Progenitor cell of endocrine pancreas (in vitro differentiated cells): ENCODE measurements at regions not wholly inside any gene's neighbourhood (a gene's known extent, or its start where the extent isn't known, plus 50 kb on each side); places are given as distances from the start of the nearest gene placed in this dataset.

ENCODE experiments used
- DNase-seq: peaks from one replicate; pipeline ENCODE4 v3.0.0; 2021; ENCODE audit warnings: low spot score; ENCODE audit not compliant: unreplicated experiment
- H3K27ac Mint-ChIP-seq: 2 replicates; pipeline ENCODE4 v1.8.0; 2021; ENCODE audit warnings: mild to moderate bottlenecking, moderate library complexity, mixed read lengths
- H3K27me3 Mint-ChIP-seq: 2 replicates; pipeline ENCODE4 v1.8.0; 2021; ENCODE audit warnings: mixed read lengths
- H3K36me3 Mint-ChIP-seq: 2 replicates; pipeline ENCODE4 v1.8.0; 2022; ENCODE audit warnings: mixed read lengths; ENCODE audit not compliant: insufficient read depth
- H3K4me1 Mint-ChIP-seq: 2 replicates; pipeline ENCODE4 v1.8.0; 2021; ENCODE audit warnings: low read depth, mixed read lengths
- H3K4me3 Mint-ChIP-seq: 2 replicates; pipeline ENCODE4 v1.8.0; 2021; ENCODE audit warnings: low read depth, mild to moderate bottlenecking, moderate library complexity, mixed read lengths
- H3K9me3 Mint-ChIP-seq: 2 replicates; pipeline ENCODE4 v1.8.0; 2021; ENCODE audit warnings: low read depth, mixed read lengths
- TF ChIP-seq, protein P1 (sequence below): fragments of 200-600 bp; sonication (generic); IDR thresholded peaks from one replicate; pipeline ENCODE4 v1.5.0; 2021; ENCODE audit warnings: antibody characterized with exemption, mild to moderate bottlenecking; ENCODE audit not compliant: unreplicated experiment

DNA sequence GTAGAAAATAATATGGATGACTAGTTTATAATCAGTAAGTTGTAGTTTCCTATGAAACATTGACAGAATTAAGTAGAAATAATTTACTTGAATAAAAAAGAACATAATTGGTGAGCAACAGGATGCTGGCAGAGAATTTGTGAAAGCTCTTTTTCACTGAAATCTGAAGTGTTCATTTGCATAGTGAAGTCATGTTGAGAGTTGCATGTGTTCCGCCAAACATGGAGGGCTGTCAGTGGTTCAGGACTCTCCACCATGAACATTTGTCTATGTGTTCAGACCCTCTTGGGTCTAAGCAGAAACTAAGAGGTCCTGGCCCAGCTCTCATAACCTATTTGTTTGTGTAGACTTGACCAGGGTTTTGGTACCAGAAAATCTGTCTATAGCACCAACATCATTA lies 182.5 kb upstream of the LINC00305 start:
- no peaks in the 10 kb centered on the region for H3K36me3 Mint-ChIP-seq
- peaks cover 2% of the 10 kb centered on the region for H3K9me3 Mint-ChIP-seq
- H3K27me3 Mint-ChIP-seq, result no peaks in the 10 kb centered on the region
- peaks cover 10% of the 10 kb centered on the region for H3K4me1 Mint-ChIP-seq
- no peak overlapping the region for H3K27ac Mint-ChIP-seq
- TF ChIP-seq, protein P1, sequence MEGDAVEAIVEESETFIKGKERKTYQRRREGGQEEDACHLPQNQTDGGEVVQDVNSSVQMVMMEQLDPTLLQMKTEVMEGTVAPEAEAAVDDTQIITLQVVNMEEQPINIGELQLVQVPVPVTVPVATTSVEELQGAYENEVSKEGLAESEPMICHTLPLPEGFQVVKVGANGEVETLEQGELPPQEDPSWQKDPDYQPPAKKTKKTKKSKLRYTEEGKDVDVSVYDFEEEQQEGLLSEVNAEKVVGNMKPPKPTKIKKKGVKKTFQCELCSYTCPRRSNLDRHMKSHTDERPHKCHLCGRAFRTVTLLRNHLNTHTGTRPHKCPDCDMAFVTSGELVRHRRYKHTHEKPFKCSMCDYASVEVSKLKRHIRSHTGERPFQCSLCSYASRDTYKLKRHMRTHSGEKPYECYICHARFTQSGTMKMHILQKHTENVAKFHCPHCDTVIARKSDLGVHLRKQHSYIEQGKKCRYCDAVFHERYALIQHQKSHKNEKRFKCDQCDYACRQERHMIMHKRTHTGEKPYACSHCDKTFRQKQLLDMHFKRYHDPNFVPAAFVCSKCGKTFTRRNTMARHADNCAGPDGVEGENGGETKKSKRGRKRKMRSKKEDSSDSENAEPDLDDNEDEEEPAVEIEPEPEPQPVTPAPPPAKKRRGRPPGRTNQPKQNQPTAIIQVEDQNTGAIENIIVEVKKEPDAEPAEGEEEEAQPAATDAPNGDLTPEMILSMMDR, result no peak
- DNase-seq, result no peak
- no peak overlapping the region for H3K4me3 Mint-ChIP-seq

GRCh38 chr18:64330931-64331330 lies 182.0 kb upstream of the LINC00305 start:
- Mint-ChIP-seq H3K4me3 (no peak overlapping the region), H3K9me3 (peaks cover 2% of the 10 kb centered on the region), H3K36me3 (no peaks in the 10 kb centered on the region), H3K4me1 (peaks cover 10% of the 10 kb centered on the region), H3K27ac (no peak overlapping the region), H3K27me3 (no peaks in the 10 kb centered on the region)
- DNase-seq, result no peak
- TF ChIP-seq, protein P1, result no peak

DNA sequence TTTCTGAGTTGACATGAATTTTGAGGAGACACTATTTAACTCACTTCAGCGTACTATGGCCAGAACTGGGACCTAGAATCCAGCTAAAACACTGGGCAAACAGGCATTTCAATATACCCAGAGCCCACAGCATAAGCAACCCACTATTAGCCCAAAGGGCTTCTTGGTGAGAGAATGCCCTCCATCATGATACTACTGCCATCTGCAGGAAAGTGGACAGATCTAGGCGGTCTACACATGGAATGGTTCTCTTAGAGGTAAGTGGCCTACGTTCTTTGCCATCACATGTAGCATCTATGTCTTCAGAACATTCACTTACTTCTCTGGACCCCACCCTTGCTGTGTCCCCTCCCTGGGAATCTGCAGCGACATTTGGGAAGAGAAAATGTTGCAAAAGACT lies 181.3 kb upstream of the LINC00305 start:
- no peaks in the 10 kb centered on the region for H3K36me3 Mint-ChIP-seq
- no peak for DNase-seq
- no peak overlapping the region for H3K4me3 Mint-ChIP-seq
- H3K27ac Mint-ChIP-seq, result no peak overlapping the region
- TF ChIP-seq, protein P1, result no peak
- H3K4me1 Mint-ChIP-seq, result peaks cover 10% of the 10 kb centered on the region
- peaks cover 2% of the 10 kb centered on the region for H3K9me3 Mint-ChIP-seq
- H3K27me3 Mint-ChIP-seq, result no peaks in the 10 kb centered on the region

- Mint-ChIP-seq H3K9me3 (peaks cover 20% of the 10 kb centered on the region), H3K4me3 (no peak overlapping the region), H3K36me3 (no peaks in the 10 kb centered on the region), H3K27ac (no peak overlapping the region), H3K27me3 (no peaks in the 10 kb centered on the region), H3K4me1 (peaks cover 4% of the 10 kb centered on the region)
- DNase-seq, result no peak
- TF ChIP-seq, protein P1, result no peak
Measured at GRCh38 chr18:64322189-64322588, 173.3 kb upstream of the LINC00305 start.

DNA sequence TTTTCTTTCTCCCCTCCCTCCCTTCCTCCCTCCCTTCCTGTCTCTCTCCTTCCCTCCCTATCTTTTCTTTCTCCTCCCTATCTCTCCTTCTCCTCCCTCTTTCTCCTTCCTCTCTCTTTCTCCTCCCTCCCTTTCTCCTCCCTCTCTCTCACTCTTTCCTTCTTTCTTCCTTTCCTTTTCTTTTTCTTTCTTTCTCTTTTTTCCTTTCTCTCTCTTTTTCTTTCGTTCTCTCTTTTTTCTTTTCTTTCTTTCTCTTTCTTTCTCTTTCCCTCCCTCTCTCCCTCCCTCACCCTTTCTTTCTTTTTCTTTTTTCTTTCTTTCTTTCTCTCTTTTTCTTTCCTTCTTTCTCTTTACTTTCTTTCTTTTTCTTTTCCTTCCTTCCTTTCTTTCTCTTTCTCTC lies 169.7 kb upstream of the LINC00305 start:
- Mint-ChIP-seq H3K27me3 (no peaks in the 10 kb centered on the region), H3K36me3 (no peaks in the 10 kb centered on the region), H3K4me1 (peaks cover 3% of the 10 kb centered on the region), H3K27ac (no peak overlapping the region), H3K4me3 (no peak overlapping the region), H3K9me3 (peaks cover 29% of the 10 kb centered on the region)
- TF ChIP-seq, protein P1, result no peak
- no peak for DNase-seq

GRCh38 chr18:64311859-64312258 lies 163.0 kb upstream of the LINC00305 start:
- H3K4me1 Mint-ChIP-seq, result peaks cover 3% of the 10 kb centered on the region
- no peak for DNase-seq
- peaks cover 6% of the 10 kb centered on the region for H3K9me3 Mint-ChIP-seq

More at GRCh38 chr18:64311859-64312258, 163.0 kb upstream of the LINC00305 start:
- TF ChIP-seq, protein P1, result no peak
- Mint-ChIP-seq H3K36me3 (no peaks in the 10 kb centered on the region), H3K27me3 (no peaks in the 10 kb centered on the region), H3K4me3 (no peak overlapping the region), H3K27ac (no peak overlapping the region)
